HG03575 (cell line): ENCODE measurements at regions not wholly inside any gene's neighbourhood (a gene's known extent, or its start where the extent isn't known, plus 50 kb on each side); places are given as distances from the start of the nearest gene placed in this dataset.
"Not testable (repeated sequence)": the region's sequence is repeated elsewhere in the genome, so short reads cannot be mapped to it uniquely, and the experiment has no call there.

Source experiments
- ATAC-seq: cut with Tn5 transposase; IDR thresholded peaks from one replicate; pipeline ENCODE4 v1.9.1; 2021; ENCODE audit not compliant: unreplicated experiment, insufficient number of reproducible peaks, low FRiP score; ENCODE audit errors: extremely low read depth

GRCh38 chr9:19931098-19931890 lies 142.5 kb upstream of the SLC24A2 start:
- ATAC-seq: no peak

GRCh38 chr9:19927560-19927959 lies 138.7 kb upstream of the SLC24A2 start:
- ATAC-seq: no peak

- ATAC-seq: no peak
These were observed 137.9 kb upstream of the SLC24A2 start for GRCh38 chr9:19926774-19927173.

GRCh38 chr9:19925674-19926503 lies 137.1 kb upstream of the SLC24A2 start:
- ATAC-seq: peak; percentile 90

- no peak for ATAC-seq
These were observed 135.2 kb upstream of the SLC24A2 start for GRCh38 chr9:19924080-19924479.

DNA sequence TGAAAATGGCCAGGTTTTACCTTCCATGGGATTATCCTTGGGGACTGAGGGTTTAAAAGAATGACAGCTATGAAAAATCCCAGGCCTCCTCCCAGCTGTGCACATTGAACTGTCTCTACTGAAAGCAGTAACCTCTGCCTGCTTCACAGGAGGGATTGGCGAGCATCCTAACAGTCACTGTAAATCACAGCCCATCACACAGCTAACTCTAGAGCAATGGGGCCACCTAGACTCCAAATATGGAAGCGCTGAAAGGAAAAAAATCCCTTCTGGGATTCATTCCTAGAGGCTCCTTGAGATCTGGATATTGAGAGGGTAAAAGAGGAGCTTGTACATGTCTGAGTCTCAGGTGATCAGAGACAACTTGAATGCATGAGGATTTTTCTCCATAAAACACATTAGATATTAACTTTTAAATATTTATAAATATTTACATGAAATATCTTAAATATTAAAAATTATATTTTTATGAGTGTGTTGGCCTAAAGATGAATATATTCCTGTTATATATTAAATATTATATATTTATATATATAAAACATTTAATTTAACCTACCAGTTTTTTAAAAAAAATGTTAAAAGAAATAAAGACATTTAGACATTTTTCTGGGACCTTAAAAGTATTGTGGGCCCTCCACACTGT lies 133.8 kb upstream of the SLC24A2 start:
- ATAC-seq: no peak

GRCh38 chr9:19920401-19920800 lies 131.6 kb upstream of the SLC24A2 start:
- no peak for ATAC-seq

GRCh38 chr9:19918630-19919029 lies 129.8 kb upstream of the SLC24A2 start:
- ATAC-seq: no peak

DNA sequence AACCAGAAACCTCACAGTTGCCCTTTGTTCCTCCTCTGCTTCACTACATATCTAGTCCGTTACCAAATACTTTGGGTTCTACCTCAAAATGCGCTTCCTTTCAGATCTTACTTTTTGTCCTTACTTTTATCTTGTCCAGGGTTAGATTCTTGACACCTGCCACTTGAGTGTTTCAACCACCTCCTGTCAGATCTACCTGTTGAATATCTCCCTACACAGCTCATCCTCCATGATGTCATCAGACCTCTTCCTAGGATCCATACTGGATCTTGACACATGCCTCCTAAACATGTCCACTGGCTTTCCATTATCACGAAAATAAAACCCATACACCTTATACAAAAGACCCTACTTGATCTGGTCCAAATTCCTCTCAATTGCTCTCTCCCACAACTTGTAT lies 125.2 kb upstream of the SLC24A2 start:
- ATAC-seq: no peak

DNA sequence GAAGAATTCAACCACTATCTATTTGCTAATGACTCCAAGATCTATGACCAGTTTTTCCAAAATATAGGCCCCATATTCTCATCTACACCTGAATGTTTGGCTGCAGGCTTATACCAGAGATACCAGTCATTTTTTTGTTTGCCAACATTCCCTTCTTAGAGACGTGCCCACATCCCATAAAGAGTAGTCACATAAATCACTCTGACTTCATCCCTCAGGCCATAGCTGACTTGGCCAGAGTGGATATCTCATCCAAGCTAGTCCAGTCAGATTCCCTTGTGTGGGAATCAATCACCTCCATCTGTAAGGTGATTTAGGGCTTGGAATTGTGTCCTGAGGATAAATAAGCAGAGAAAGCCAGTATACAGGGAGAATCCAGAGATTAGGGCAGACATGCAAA lies 124.3 kb upstream of the SLC24A2 start:
- no peak for ATAC-seq

DNA sequence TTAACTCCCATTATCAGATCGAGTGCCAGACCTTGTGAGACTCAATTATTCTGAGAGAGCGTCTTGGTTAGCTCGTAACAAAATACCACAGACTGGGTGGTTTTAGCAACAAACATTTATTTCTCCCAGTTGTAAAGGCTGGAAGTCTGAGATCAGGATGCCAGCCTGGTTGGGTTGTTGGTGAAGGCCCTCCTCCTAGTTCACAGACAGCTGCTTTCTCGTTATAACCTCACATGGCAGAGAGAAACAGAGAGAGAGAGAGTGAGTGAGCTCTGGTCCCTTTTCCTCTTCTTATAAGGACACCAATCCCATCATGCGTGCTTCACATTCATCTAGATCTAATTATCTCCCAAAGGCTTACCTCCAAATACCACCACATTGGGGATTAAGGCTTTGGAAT lies 114.2 kb upstream of the SLC24A2 start:
- no peak for ATAC-seq

DNA sequence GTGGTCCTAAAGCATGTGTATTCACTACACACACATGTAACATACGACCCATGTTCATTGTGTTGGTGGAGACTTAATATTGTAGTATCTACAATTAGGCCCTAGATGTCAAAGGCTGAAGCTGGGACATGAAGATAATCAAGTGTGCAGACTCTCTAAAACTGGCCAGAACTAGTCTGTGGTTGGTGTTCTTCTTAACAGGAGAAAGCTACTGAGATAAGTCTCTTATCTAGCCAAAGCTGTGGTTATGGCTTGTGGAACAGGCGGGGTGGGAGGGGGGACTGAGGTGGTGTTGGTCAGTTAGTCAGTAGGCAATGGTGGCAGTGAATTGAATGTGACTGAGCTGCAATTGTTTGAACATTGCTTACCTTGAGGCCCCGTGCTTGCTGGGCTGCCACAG lies 112.7 kb upstream of the SLC24A2 start:
- no peak for ATAC-seq

DNA sequence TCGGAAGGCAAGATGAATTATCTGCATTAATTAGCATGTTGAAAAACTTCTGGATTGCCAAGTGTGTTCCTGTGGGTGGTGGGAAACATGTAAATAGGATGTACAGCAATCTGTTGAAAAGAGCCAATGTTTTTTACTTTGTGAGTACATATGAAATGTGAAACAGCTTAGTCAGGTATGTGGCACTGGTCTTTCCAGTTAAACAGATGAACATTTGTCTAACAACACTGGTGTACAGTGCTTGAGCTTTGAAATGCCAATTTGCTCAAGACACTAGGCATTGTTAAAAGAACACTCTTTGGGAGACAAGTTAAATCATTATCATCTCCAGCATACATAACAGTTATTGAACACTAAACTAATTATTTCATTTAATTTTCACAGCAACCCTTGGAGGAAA lies 107.3 kb upstream of the SLC24A2 start:
- ATAC-seq: no peak

GRCh38 chr9:19895578-19895977 lies 106.7 kb upstream of the SLC24A2 start:
- not testable (repeated sequence) for ATAC-seq

DNA sequence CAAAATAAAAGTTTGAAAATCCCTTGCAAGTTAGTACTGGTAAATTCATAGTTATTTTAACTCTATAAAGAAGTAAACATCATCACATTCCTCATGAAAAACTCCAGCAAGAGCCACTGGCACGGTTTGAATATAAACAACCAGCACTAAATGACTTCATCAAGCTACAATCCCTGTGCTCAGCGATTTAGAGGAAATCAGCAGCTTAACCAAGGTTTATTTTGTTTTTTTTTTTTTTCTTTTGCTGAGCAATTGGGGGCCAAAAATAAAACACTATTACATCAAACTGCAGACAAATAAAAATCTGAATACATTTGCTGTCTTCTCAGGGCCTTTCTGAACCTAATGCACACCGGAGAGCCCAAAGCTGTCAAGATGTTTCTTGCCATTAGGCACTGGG lies 106.2 kb upstream of the SLC24A2 start:
- ATAC-seq: no peak

DNA sequence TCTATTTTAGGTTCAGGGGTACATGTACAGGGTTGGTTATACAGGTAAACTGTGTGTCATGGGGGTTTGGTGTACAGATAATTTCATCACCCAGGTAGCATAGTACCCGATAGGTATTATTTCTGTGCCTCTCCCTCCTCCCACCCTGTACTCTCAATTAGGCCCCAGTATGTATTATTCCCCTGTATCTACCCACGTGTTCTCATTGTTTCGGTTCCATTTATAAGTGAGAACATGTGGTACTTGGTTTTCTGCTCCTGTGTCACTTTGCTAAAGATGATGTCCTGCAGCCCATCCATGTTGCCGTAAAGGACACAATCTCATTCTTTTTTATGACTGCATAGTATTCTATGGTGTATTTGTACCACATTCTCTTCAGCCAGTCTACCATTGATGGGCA lies 96.8 kb upstream of the SLC24A2 start:
- no peak for ATAC-seq

- ATAC-seq: no peak
These were observed 90.2 kb upstream of the SLC24A2 start for GRCh38 chr9:19879062-19879461.

DNA sequence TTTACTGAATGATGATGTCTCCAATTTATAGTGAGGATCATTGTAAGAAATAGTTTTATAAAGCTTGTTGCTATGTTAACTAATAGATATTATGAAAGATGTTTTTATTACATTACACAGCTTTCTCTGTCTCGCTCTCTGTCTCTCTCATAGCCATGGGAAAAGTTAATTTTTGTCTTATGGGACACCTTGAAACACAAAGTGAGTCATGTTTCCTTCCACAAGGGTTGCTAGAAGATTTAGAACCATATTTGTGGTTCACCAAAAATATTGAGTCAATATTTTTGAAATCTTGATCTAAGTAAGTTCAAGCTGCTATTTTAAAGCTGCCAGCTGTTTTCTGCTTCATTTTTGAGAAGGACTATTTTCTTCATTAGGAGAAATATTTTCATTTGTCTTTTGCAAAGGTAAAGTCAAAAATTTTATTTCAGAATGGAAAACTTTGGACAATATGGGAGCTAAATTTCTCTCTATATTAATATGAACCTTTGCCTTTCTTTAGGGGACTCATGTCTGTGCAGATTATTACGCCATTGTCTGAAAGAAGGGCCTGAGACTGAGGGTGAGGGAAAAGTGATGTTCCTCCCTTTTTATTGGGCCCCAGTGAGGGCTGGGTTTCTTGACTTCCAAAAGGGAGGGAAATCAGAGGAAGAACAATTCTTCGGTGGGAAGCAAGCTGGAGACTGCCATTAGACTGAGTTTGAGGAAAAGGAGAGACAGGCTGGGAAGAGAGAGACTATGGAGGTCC lies 87.9 kb upstream of the SLC24A2 start:
- ATAC-seq: no peak

- ATAC-seq: no peak
These were observed 86.6 kb upstream of the SLC24A2 start for GRCh38 chr9:19875291-19875920.
